ENCODE measurements at regions not wholly inside any gene's neighbourhood (a gene's known extent, or its start where the extent isn't known, plus 50 kb on each side); places are given as distances from the start of the nearest gene placed in this dataset.

GRCh38 chr6:48814957-48815356 is 648.1 kb downstream of the MMUT start:
- TF ChIP-seq POLR2A (IDR thresholded peaks at IDR 0.05) = no peak
- no peak for TF ChIP-seq CTCF (IDR thresholded peaks at IDR 0.05)
